ENCODE measurements at regions not wholly inside any gene's neighbourhood (a gene's known extent, or its start where the extent isn't known, plus 50 kb on each side); places are given as distances from the start of the nearest gene placed in this dataset.
"Not testable (repeated sequence)": the region's sequence is repeated elsewhere in the genome, so short reads cannot be mapped to it uniquely, and the experiment has no call there.

DNA sequence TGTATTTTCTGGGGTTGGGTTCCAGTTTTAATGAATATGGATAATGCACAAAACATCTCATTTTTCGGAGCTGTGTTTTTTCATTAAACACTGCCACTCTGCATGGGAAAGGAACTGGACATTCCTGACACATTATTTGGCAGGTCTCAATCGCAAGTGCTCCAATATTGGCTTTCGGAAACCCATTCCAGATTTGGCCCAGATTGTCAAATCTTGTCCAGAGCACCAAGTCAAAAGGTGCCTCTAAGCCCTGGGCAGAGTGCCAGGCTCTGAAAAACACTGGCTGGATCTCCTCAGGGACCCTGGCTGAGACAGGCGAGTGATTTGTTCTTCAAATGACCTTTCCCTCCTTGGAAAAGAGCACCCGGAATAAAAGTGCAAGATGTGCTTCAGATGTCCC is 68.4 kb upstream of the MRPS6 start:
- no peak for TF ChIP-seq ZNF274 (IDR thresholded peaks at IDR 0.05; ENCODE audit: low read depth, low read length)

DNA sequence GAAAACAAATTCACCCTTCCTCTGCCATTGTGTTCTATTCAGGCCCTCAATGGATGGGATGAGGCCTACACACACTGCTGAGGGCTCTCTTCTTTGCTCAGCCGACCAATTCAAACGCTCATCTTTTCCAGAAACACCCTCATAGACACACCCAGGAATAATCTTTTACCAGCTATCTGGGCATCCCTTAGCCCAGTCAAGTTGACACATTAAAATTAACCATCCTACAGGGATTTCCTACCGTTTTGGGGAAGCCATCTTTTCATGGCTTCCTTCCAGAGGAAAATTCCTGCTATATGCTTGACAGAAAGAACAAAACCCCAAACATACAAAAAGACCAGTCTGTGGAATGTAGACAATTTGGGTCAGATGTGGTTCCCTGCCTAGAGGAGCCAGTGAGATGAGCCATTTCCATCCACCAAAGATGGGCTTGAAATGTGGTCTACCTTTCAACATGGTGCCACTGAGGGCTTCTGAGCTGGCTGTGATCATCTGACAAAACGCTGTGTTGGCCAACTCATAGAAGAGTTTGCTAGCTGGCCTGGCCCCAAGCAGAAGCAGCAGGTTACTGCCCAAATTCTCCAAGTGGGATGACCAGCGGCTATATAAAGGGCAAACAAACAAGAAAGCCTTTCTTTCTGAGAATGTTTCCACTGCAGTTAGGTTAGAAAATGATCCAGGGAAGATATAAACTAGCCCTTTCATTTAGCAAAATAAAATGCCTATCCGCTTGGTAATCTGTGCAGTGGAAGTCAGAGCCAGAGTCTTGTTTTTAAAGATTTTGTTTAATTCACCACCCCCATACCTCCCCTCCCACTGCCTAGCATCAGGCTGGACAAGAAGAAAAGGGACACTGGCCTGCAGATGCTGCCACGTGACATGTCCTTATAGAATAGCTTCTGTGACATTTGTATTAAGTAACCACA is 69.1 kb upstream of the MRPS6 start:
- H3K4me3 ChIP-seq (ENCODE audit: low read length), result no peak overlapping the region
- TF ChIP-seq ZNF274 (IDR thresholded peaks at IDR 0.05; ENCODE audit: low read depth, low read length), result no peak

More for the DNA sequence above, 68.4 kb upstream of the MRPS6 start:
- H3K4me3 ChIP-seq (ENCODE audit: low read length), result no peak overlapping the region

- no peak for TF ChIP-seq ZNF274 (IDR thresholded peaks at IDR 0.05; ENCODE audit: low read depth, low read length)
Observed at GRCh38 chr21:34003428-34003827, 70.0 kb upstream of the MRPS6 start.

GRCh38 chr21:34000375-34000774 is 73.0 kb upstream of the MRPS6 start:
- TF ChIP-seq ZNF274 (IDR thresholded peaks at IDR 0.05; ENCODE audit: low read depth, low read length), result no peak
- no peak overlapping the region for H3K4me3 ChIP-seq (ENCODE audit: low read length)

More at GRCh38 chr21:34003428-34003827, 70.0 kb upstream of the MRPS6 start:
- no peak overlapping the region for H3K4me3 ChIP-seq (ENCODE audit: low read length)

DNA sequence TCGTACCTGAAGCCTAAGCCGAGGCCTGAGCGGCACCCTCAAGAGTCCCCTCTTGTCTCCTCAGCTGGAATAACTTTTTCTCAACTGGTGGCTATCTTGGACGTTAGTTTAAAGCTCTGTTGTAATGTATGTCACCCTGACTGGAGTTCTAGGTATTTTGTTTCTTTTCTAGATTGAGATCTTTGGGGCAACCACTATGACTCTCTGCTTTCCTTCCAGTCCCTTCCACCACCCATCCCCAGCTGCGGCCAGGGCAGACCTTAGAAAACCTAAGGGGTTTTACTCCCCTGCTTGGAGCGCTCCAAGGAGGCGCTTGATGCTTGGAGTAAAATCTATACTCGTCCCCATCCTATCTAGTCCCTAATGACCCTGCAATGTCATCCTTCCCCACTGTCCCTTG is 74.6 kb upstream of the MRPS6 start:
- no peak for TF ChIP-seq ZNF274 (IDR thresholded peaks at IDR 0.05; ENCODE audit: low read depth, low read length)
- no peak overlapping the region for H3K4me3 ChIP-seq (ENCODE audit: low read length)

DNA sequence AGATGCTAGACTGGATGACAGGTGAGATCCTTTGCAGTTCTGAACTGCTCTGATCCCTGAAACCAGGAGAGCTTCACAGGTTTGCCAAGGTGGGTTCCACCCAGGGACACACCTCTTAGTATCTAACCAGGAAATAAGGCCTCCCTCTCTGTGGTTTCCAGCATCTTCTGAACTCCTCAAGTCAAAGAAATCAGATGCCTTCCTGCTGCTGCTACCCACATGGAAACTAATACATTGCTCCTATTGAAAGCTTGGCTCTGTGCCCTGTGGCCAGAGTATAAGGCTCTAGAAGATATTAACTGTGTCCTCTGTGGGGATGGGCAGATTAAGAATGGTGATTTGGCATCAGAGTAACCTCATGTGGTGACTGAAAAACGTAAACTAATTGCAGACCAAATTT is 75.0 kb upstream of the MRPS6 start:
- H3K4me3 ChIP-seq (ENCODE audit: low read length), result no peak overlapping the region
- no peak for TF ChIP-seq ZNF274 (IDR thresholded peaks at IDR 0.05; ENCODE audit: low read depth, low read length)

GRCh38 chr21:33997436-33997835 is 75.9 kb upstream of the MRPS6 start:
- no peak for TF ChIP-seq ZNF274 (IDR thresholded peaks at IDR 0.05; ENCODE audit: low read depth, low read length)
- no peak overlapping the region for H3K4me3 ChIP-seq (ENCODE audit: low read length)

GRCh38 chr21:33994373-33994772 is 78.8 kb upstream of the ATP5PO start:
- H3K4me3 ChIP-seq (ENCODE audit: low read length), result no peak overlapping the region
- no peak for TF ChIP-seq ZNF274 (IDR thresholded peaks at IDR 0.05; ENCODE audit: low read depth, low read length)

DNA sequence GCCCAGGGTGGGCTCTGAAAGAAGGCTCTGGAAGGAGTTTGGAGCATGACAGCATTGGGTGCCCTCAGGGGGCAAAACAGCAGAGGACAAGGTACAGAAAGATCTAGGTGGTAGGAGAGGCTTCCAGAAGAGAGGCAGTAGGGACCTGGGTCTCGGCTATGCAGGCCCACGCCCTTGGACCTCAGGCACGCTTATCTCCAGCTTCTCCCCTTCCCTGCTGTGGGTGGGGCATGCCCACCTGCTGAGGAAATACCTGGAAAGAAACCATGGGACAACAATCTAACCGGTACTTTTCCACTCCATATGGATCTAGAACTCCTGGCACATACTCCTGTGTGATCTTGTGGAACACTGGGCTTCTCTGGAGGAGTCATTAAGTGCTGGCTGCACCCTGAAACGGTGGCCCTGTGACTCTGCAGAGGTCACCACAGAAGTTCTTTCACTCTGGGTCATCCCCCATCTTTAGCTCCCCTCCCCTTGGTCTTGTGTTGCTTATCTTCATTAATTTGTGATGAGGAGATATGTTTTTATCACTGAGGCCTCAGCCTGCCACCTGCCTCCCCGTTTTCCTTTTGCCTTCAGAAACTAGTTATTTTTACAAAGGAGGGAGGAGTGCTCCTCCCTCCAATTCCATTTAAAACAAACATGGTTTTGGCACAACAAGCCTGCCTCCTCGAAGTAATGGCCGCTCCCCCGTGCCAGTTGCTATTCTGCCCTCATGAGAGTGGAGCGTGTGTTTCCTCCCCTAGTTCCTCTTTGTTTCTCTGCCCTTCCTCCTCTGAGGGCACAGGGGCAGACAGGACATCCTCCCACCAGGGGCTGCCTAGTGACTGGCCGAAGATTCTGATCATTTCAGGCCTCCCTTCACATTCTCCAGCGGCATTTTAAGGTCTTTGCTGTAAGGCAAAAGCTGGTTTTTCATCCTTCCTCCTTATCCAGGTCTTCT is 78.0 kb upstream of the ATP5PO start:
- H3K4me3 ChIP-seq (ENCODE audit: low read length), result no peak overlapping the region
- no peak for TF ChIP-seq ZNF274 (IDR thresholded peaks at IDR 0.05; ENCODE audit: low read depth, low read length)

DNA sequence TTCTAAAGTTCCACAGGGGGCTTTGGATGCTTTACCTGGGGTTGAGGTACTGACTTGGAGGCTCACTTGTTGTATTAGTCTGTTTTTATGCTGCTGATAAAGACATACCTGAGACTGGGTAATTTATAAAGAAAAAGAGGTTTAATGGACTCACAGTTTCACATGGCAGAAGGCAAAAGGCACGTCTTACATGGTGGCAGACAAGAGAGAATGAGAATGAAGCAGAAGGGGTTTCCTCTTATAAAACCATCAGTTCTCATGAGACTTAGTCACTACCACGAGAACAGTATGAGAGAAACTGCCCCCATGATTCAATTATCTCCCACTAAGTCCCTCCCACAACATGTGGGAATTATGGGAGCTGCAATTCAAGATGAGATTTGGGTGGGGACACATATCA is 76.8 kb upstream of the ATP5PO start:
- H3K4me3 ChIP-seq (ENCODE audit: low read length), result not testable (repeated sequence)

GRCh38 chr21:33991133-33991532 is 75.5 kb upstream of the ATP5PO start:
- H3K4me3 ChIP-seq (ENCODE audit: low read length), result no peak overlapping the region
- TF ChIP-seq ZNF274 (IDR thresholded peaks at IDR 0.05; ENCODE audit: low read depth, low read length), result no peak

DNA sequence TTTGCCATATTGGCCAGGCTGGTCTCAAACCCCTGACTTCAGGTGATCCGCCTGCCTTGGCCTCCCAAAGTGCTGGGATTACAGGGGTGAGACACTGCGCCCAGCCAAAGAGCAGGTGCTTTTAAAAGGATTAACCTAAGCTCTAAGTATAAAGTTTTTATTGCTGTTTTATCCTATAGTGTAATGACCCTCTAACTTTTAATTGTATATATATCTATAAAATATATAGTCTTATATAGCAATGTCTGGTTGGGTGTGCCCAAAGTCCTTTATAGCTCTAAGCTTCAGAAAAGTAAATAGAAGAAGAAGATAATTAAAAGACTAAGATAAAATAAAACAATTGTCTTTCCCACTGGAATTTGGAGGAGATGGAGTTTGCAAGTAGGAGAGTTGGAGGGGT is 73.8 kb upstream of the ATP5PO start:
- no peak for TF ChIP-seq ZNF274 (IDR thresholded peaks at IDR 0.05; ENCODE audit: low read depth, low read length)
- no peak overlapping the region for H3K4me3 ChIP-seq (ENCODE audit: low read length)

DNA sequence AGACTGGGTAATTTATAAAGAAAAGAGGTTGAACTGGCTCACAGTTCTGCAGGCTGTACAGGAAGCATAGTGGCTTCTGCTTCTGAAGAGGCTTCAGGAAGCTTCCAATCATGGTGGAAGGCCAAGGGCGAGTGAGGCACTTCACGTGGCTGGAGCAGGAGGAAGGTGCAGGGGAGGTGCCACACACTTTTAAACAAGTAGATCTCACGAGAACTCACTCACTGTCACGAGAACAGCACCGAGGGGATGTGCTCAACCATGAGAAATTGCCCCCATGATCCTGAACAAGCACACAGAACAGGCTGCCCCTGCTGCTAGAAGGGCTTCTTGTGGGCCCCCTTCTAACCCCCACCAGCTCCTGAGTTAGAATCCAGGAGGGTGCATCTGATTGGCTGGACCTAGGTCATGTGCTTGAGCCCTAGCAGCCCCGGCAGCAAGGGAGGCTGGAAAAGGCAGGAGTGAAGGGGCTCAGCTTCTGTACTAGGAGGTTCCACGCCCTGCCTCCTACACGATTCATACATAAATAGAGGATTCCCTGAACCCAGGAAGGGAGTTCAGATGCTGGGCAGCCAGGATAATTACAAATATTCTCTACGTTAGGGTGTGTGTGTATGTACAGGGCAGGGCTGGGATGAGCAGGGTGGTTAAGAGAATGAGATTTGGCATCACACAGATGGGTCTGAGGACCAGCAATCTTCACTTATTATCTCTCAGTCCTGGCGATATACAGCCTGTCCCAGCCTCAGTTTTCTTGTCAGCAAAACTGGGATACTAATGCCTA is 72.8 kb upstream of the ATP5PO start:
- no peak for TF ChIP-seq ZNF274 (IDR thresholded peaks at IDR 0.05; ENCODE audit: low read depth, low read length)
- no peak overlapping the region for H3K4me3 ChIP-seq (ENCODE audit: low read length)

GRCh38 chr21:33987461-33987860 is 71.9 kb upstream of the ATP5PO start:
- H3K4me3 ChIP-seq (ENCODE audit: low read length), result no peak overlapping the region
- no peak for TF ChIP-seq ZNF274 (IDR thresholded peaks at IDR 0.05; ENCODE audit: low read depth, low read length)

Data from GM08714 (cell line).